MCF 10A (cell line): ENCODE measurements at regions not wholly inside any gene's neighbourhood (a gene's known extent, or its start where the extent isn't known, plus 50 kb on each side); places are given as distances from the start of the nearest gene placed in this dataset.

ENCODE experiments used
- BruUV-seq: library from RNA; stranded (reverse); fragments of 400-500 nt; replicated peaks from 2 replicates; lab custom pipeline; 2021; lab: Mats Ljungman, UMichigan
- CTCF ChIA-PET: fragments of 300-600 bp; sonication (Branson Sonifier 250); formaldehyde crosslinking; extraction: SDS; loops from one replicate; lab custom pipeline; 2021; ENCODE audit warnings: antibody characterized with exemption, inconsistent platforms; lab: Yijun Ruan, JAX
- POLR2A ChIA-PET: fragments of 300-600, 350-650 bp; sonication (Branson Sonifier 250); formaldehyde crosslinking; extraction: SDS; loops from one replicate; lab custom pipeline; 2020; ENCODE audit warnings: antibody characterized with exemption, inconsistent platforms; lab: Yijun Ruan, JAX
- DNase-seq: peaks from one replicate; pipeline ENCODE4 v3.0.0-alpha.2; 2018; ENCODE audit not compliant: unreplicated experiment
- H3K27ac Mint-ChIP-seq: one replicate; pipeline ENCODE4 v1.8.0; 2022; ENCODE audit warnings: mild to moderate bottlenecking, low read depth, mixed read lengths; ENCODE audit not compliant: unreplicated experiment
- H3K27me3 Mint-ChIP-seq: one replicate; pipeline ENCODE4 v1.8.0; 2022; ENCODE audit warnings: mixed read lengths; ENCODE audit not compliant: insufficient read depth, unreplicated experiment
- H3K36me3 Mint-ChIP-seq: one replicate; pipeline ENCODE4 v1.8.0; 2022; ENCODE audit warnings: mild to moderate bottlenecking, moderate library complexity, mixed read lengths; ENCODE audit not compliant: insufficient read depth, unreplicated experiment
- H3K4me1 Mint-ChIP-seq: one replicate; pipeline ENCODE4 v1.8.0; 2022; ENCODE audit warnings: mixed read lengths; ENCODE audit not compliant: insufficient read depth, unreplicated experiment
- H3K4me3 Mint-ChIP-seq: one replicate; pipeline ENCODE4 v1.8.0; 2022; ENCODE audit warnings: mild to moderate bottlenecking, moderate library complexity, mixed read lengths; ENCODE audit not compliant: unreplicated experiment
- H3K9me3 Mint-ChIP-seq: one replicate; pipeline ENCODE4 v1.8.0; 2022; ENCODE audit warnings: mixed read lengths; ENCODE audit not compliant: unreplicated experiment
- intact Hi-C: fragments of 100-400 bp; cut with micrococcal nuclease; formaldehyde crosslinking; loops from 2 replicates; pipeline ENCODE4 v1.14.1; 2022
- TF ChIP-seq, protein P1 (sequence below): fragments of 200-600 bp; IDR thresholded peaks from one replicate; pipeline ENCODE4 v1.8.0; 2022; ENCODE audit warnings: antibody characterized with exemption, mild to moderate bottlenecking; ENCODE audit not compliant: unreplicated experiment

DNA sequence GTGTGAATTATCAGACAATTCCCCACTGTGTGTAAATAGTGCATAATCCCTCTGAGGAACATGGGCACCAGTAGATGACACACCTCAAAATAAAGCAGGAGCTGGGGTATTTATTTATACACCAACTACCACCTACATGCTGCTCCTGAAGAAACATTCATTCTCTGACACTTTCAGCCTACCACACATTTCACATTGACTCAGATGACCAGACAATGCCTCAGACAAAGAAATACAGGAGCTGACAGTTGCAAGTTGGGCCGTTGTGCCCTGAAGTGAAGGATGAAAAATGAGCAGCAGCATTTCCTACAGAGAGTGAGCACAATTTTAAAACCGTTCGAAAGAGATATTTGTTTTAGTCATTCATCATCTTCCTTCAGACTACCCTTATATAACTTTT lies 63.2 kb downstream of the RGS2 start:
- ChIA-PET POLR2A (interaction anchor here (1.2 to 1.8 kb wide), 4 partner anchors 10 to 36 kb away, joined by 3 to 7 read pairs (median 4); no protein-coding TSS in a partner anchor), CTCF (interaction anchor here (1.2 to 1.5 kb wide), 2 partner anchors 9 to 10 kb away, joined by 5 read pairs; no protein-coding TSS in a partner anchor)
- H3K36me3 Mint-ChIP-seq = peaks cover 6% of the 10 kb centered on the region
- DNase-seq = no peak
- TF ChIP-seq, protein P1, sequence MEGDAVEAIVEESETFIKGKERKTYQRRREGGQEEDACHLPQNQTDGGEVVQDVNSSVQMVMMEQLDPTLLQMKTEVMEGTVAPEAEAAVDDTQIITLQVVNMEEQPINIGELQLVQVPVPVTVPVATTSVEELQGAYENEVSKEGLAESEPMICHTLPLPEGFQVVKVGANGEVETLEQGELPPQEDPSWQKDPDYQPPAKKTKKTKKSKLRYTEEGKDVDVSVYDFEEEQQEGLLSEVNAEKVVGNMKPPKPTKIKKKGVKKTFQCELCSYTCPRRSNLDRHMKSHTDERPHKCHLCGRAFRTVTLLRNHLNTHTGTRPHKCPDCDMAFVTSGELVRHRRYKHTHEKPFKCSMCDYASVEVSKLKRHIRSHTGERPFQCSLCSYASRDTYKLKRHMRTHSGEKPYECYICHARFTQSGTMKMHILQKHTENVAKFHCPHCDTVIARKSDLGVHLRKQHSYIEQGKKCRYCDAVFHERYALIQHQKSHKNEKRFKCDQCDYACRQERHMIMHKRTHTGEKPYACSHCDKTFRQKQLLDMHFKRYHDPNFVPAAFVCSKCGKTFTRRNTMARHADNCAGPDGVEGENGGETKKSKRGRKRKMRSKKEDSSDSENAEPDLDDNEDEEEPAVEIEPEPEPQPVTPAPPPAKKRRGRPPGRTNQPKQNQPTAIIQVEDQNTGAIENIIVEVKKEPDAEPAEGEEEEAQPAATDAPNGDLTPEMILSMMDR = no peak
- H3K4me1 Mint-ChIP-seq = peaks cover under 1% of the 10 kb centered on the region
- no peak overlapping the region for H3K27ac Mint-ChIP-seq
- H3K4me3 Mint-ChIP-seq = no peak overlapping the region
- intact Hi-C loops = no loop called here
- H3K9me3 Mint-ChIP-seq = no peaks in the 10 kb centered on the region
- BruUV-seq = no TSS peak
- no peaks in the 10 kb centered on the region for H3K27me3 Mint-ChIP-seq

GRCh38 chr1:192873836-192874235 lies 65.0 kb downstream of the RGS2 start:
- CTCF ChIA-PET = interaction anchor here (2.1 kb wide), 1 partner anchor 13 kb away, joined by 9 read pairs; no protein-coding TSS in a partner anchor

GRCh38 chr1:192876633-192877032 lies 67.8 kb downstream of the RGS2 start:
- ChIA-PET POLR2A (interaction anchor here (2.2 kb wide), 1 partner anchor 65 kb away, joined by 8 read pairs; no protein-coding TSS in a partner anchor), CTCF (no interaction called here)
- Mint-ChIP-seq H3K9me3 (no peaks in the 10 kb centered on the region), H3K27me3 (no peaks in the 10 kb centered on the region), H3K27ac (no peak overlapping the region), H3K4me3 (no peak overlapping the region), H3K4me1 (peaks cover 15% of the 10 kb centered on the region), H3K36me3 (no peaks in the 10 kb centered on the region)
- TF ChIP-seq, protein P1 = no peak
- BruUV-seq = no TSS peak
- intact Hi-C loops = no loop called here
- DNase-seq = no peak

More at GRCh38 chr1:192873836-192874235, 65.0 kb downstream of the RGS2 start:
- POLR2A ChIA-PET = interaction anchor here (0.6 to 1.8 kb wide), 5 partner anchors 13 to 64 kb away, joined by 3 to 11 read pairs (median 3); no protein-coding TSS in a partner anchor
- H3K4me3 Mint-ChIP-seq = no peak overlapping the region
- H3K36me3 Mint-ChIP-seq = peaks cover 6% of the 10 kb centered on the region
- TF ChIP-seq, protein P1 = no peak
- H3K4me1 Mint-ChIP-seq = peaks cover 10% of the 10 kb centered on the region
- H3K27me3 Mint-ChIP-seq = no peaks in the 10 kb centered on the region
- H3K27ac Mint-ChIP-seq = no peak overlapping the region
- no peak for DNase-seq
- no peaks in the 10 kb centered on the region for H3K9me3 Mint-ChIP-seq
- intact Hi-C loops = no loop called here
- BruUV-seq = no TSS peak

GRCh38 chr1:192877283-192877886 lies 68.5 kb downstream of the RGS2 start:
- no peak overlapping the region for H3K27ac Mint-ChIP-seq
- H3K4me3 Mint-ChIP-seq = no peak overlapping the region
- no peaks in the 10 kb centered on the region for H3K36me3 Mint-ChIP-seq
- intact Hi-C loops = no loop called here
- H3K9me3 Mint-ChIP-seq = no peaks in the 10 kb centered on the region
- peaks cover 15% of the 10 kb centered on the region for H3K4me1 Mint-ChIP-seq
- TF ChIP-seq, protein P1 = no peak
- POLR2A ChIA-PET = interaction anchor here (0.7 to 2.2 kb wide), 2 partner anchors 66 to 70 kb away, joined by 4 to 8 read pairs; no protein-coding TSS in a partner anchor
- DNase-seq = peak; percentile 17
- CTCF ChIA-PET = interaction anchor here (0.7 to 1.0 kb wide), 2 partner anchors 15 to 22 kb away, joined by 3 read pairs; no protein-coding TSS in a partner anchor
- no peaks in the 10 kb centered on the region for H3K27me3 Mint-ChIP-seq
- no TSS peak for BruUV-seq
